ENCODE measurements at regions not wholly inside any gene's neighbourhood (a gene's known extent, or its start where the extent isn't known, plus 50 kb on each side); places are given as distances from the start of the nearest gene placed in this dataset.

GRCh38 chr6:138028893-138029292 is 78.3 kb downstream of the PERP start:
- Histone ChIP-seq H3K9me3 (no peaks in the 10 kb centered on the region), H3K4me3 (no peak overlapping the region), H3K36me3 (no peaks in the 10 kb centered on the region), H3K4me1 (no peaks in the 10 kb centered on the region), H3K27ac (no peak overlapping the region), H3K27me3 (no peaks in the 10 kb centered on the region)
- no peak for TF ChIP-seq CTCF (IDR thresholded peaks at IDR 0.05)
- DNase-seq (ENCODE audit: low spot score): no peak

- TF ChIP-seq CTCF (IDR thresholded peaks at IDR 0.05): no peak
- Histone ChIP-seq H3K4me3 (no peak overlapping the region), H3K4me1 (no peaks in the 10 kb centered on the region), H3K9me3 (no peaks in the 10 kb centered on the region), H3K36me3 (no peaks in the 10 kb centered on the region), H3K27me3 (no peaks in the 10 kb centered on the region), H3K27ac (no peak overlapping the region)
- DNase-seq (ENCODE audit: low spot score): no peak
Measured at GRCh38 chr6:138030872-138031271, 76.3 kb downstream of the PERP start.

GRCh38 chr6:138031417-138031816 is 75.8 kb downstream of the PERP start:
- Histone ChIP-seq H3K9me3 (no peaks in the 10 kb centered on the region), H3K4me1 (no peaks in the 10 kb centered on the region), H3K27me3 (no peaks in the 10 kb centered on the region), H3K36me3 (no peaks in the 10 kb centered on the region), H3K4me3 (no peak overlapping the region), H3K27ac (no peak overlapping the region)
- TF ChIP-seq CTCF (IDR thresholded peaks at IDR 0.05): no peak
- DNase-seq (ENCODE audit: low spot score): no peak

- no peak for DNase-seq (ENCODE audit: low spot score)
- Histone ChIP-seq H3K27ac (no peak overlapping the region), H3K27me3 (no peaks in the 10 kb centered on the region), H3K4me3 (no peak overlapping the region), H3K36me3 (no peaks in the 10 kb centered on the region), H3K9me3 (no peaks in the 10 kb centered on the region), H3K4me1 (no peaks in the 10 kb centered on the region)
- no peak for TF ChIP-seq CTCF (IDR thresholded peaks at IDR 0.05)
Measured at GRCh38 chr6:138031850-138032249, 75.4 kb downstream of the PERP start.

GRCh38 chr6:138032571-138032970 is 74.6 kb downstream of the PERP start:
- H3K9me3 ChIP-seq: no peaks in the 10 kb centered on the region
- no peaks in the 10 kb centered on the region for H3K36me3 ChIP-seq
- no peak overlapping the region for H3K27ac ChIP-seq
- no peak for TF ChIP-seq CTCF (IDR thresholded peaks at IDR 0.05)
- H3K4me1 ChIP-seq: no peaks in the 10 kb centered on the region
- no peaks in the 10 kb centered on the region for H3K27me3 ChIP-seq
- DNase-seq (ENCODE audit: low spot score): no peak
- no peak overlapping the region for H3K4me3 ChIP-seq

GRCh38 chr6:138034229-138034628 is 73.0 kb downstream of the PERP start:
- Histone ChIP-seq H3K4me1 (no peaks in the 10 kb centered on the region), H3K9me3 (no peaks in the 10 kb centered on the region), H3K4me3 (no peak overlapping the region), H3K27ac (no peak overlapping the region), H3K27me3 (no peaks in the 10 kb centered on the region), H3K36me3 (no peaks in the 10 kb centered on the region)
- DNase-seq (ENCODE audit: low spot score): no peak
- TF ChIP-seq CTCF (IDR thresholded peaks at IDR 0.05): no peak
